Ishikawa (cell line): ENCODE measurements at regions not wholly inside any gene's neighbourhood (a gene's known extent, or its start where the extent isn't known, plus 50 kb on each side); places are given as distances from the start of the nearest gene placed in this dataset.

Source experiments
- CEBPB ChIP-seq: IDR thresholded peaks from 2 replicates; pipeline ENCODE4 v1.6.1; 2012
- CREB1 ChIP-seq: IDR thresholded peaks from 2 replicates; pipeline ENCODE4 v1.6.1; 2012; ENCODE audit warnings: low read depth
- EGR1 ChIP-seq: IDR thresholded peaks from 2 replicates; pipeline ENCODE4 v1.6.1; 2012
- EP300 ChIP-seq: IDR thresholded peaks from 2 replicates; pipeline ENCODE4 v1.6.1; 2012; ENCODE audit warnings: borderline replicate concordance
- FOXM1 ChIP-seq: IDR thresholded peaks from 2 replicates; pipeline ENCODE4 v1.6.1; 2012; ENCODE audit warnings: low read depth, borderline replicate concordance
- NFIC ChIP-seq: IDR thresholded peaks from 2 replicates; pipeline ENCODE4 v1.6.1; 2012
- RAD21 ChIP-seq: IDR thresholded peaks from 2 replicates; pipeline ENCODE4 v1.6.1; 2012; ENCODE audit warnings: low read depth
- TAF1 ChIP-seq: IDR thresholded peaks from 2 replicates; pipeline ENCODE4 v1.6.1; 2012; ENCODE audit warnings: low read depth, mild to moderate bottlenecking
- TCF12 ChIP-seq: IDR thresholded peaks from 2 replicates; pipeline ENCODE4 v1.6.1; 2012; ENCODE audit warnings: low read depth
- TEAD4 ChIP-seq: IDR thresholded peaks from 2 replicates; pipeline ENCODE4 v1.6.1; 2012
- YY1 ChIP-seq: IDR thresholded peaks from 2 replicates; pipeline ENCODE4 v1.6.1; 2012; ENCODE audit warnings: low read depth
- ZBTB7A ChIP-seq: IDR thresholded peaks from 2 replicates; pipeline ENCODE4 v1.6.1; 2012; ENCODE audit warnings: low read depth
- TF ChIP-seq, protein P1 (sequence below): IDR thresholded peaks from 2 replicates; pipeline ENCODE4 v1.6.1; 2012
- TF ChIP-seq, protein P2 (sequence below): IDR thresholded peaks from 2 replicates; pipeline ENCODE4 v1.6.1; 2012; ENCODE audit warnings: low read depth, mild to moderate bottlenecking
- TF ChIP-seq, protein P3 (sequence below): IDR thresholded peaks from 2 replicates; pipeline ENCODE4 v1.6.1; 2012

DNA sequence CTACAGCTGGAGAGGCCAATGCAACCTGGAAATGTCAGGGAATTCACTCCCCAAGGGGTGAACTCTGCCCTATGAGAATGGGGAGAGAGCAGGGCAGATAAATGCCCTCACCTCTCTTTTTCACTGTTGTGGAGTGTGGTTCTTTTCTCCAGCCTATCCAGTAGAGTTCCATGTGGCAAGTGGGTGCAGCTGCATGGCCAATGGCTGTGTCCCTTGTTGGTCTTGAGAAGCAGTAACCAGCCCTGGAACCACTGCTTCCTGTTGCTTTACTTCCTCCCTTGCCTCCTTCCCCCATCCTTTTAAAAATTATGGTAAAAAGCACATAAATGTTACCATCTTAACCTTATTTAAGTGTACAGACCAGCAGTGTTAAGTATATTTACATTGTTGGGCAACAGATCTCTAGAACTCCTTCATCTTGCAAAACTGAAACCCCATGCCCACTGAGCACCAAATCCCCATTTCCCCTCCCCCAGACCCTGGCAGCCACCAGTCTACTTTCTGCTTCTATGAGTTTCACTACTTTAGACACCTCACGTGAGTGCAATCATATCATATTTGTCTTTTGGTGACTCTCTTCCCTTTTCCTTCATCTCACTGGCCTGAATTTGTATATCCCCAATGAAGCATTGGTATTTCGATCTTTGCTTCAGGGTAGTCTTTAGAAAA, 77.0 kb upstream of the GRIP1 start:
- no peak for TF ChIP-seq RAD21
- no peak for TF ChIP-seq TAF1
- no peak for TF ChIP-seq EGR1
- TF ChIP-seq, protein P1, sequence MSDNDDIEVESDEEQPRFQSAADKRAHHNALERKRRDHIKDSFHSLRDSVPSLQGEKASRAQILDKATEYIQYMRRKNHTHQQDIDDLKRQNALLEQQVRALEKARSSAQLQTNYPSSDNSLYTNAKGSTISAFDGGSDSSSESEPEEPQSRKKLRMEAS, result no peak
- TF ChIP-seq NFIC, result no peak
- TF ChIP-seq TCF12, result no peak
- TF ChIP-seq CEBPB, result no peak
- TF ChIP-seq, protein P2, sequence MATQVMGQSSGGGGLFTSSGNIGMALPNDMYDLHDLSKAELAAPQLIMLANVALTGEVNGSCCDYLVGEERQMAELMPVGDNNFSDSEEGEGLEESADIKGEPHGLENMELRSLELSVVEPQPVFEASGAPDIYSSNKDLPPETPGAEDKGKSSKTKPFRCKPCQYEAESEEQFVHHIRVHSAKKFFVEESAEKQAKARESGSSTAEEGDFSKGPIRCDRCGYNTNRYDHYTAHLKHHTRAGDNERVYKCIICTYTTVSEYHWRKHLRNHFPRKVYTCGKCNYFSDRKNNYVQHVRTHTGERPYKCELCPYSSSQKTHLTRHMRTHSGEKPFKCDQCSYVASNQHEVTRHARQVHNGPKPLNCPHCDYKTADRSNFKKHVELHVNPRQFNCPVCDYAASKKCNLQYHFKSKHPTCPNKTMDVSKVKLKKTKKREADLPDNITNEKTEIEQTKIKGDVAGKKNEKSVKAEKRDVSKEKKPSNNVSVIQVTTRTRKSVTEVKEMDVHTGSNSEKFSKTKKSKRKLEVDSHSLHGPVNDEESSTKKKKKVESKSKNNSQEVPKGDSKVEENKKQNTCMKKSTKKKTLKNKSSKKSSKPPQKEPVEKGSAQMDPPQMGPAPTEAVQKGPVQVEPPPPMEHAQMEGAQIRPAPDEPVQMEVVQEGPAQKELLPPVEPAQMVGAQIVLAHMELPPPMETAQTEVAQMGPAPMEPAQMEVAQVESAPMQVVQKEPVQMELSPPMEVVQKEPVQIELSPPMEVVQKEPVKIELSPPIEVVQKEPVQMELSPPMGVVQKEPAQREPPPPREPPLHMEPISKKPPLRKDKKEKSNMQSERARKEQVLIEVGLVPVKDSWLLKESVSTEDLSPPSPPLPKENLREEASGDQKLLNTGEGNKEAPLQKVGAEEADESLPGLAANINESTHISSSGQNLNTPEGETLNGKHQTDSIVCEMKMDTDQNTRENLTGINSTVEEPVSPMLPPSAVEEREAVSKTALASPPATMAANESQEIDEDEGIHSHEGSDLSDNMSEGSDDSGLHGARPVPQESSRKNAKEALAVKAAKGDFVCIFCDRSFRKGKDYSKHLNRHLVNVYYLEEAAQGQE, result no peak
- no peak for TF ChIP-seq EP300
- no peak for TF ChIP-seq YY1
- TF ChIP-seq FOXM1, result no peak
- no peak for TF ChIP-seq CREB1
- TF ChIP-seq TEAD4, result no peak
- no peak for TF ChIP-seq ZBTB7A
- TF ChIP-seq, protein P3, sequence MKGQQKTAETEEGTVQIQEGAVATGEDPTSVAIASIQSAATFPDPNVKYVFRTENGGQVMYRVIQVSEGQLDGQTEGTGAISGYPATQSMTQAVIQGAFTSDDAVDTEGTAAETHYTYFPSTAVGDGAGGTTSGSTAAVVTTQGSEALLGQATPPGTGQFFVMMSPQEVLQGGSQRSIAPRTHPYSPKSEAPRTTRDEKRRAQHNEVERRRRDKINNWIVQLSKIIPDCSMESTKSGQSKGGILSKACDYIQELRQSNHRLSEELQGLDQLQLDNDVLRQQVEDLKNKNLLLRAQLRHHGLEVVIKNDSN, result no peak

DNA sequence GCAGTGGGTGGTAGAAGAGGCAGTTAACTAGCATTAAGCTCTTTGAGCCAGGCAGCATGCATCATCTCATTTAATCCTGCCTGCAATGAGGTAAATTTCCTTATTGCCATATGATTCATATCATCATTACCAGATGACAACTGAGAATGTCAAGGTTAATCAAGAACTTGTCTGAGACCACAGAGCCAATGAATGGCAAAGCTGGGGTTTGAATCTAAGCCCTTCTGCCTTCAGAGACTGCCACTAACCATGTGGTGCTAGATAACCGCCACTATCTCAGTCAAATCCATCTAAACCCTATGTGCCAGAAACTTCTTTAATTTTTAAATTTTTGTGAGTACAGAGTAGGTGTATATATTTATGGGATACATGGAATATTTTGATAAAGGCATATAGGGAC, 77.8 kb upstream of the GRIP1 start:
- TF ChIP-seq, protein P1, result no peak
- TF ChIP-seq, protein P2, result no peak
- TF ChIP-seq CEBPB, result no peak
- TF ChIP-seq, protein P3, result no peak
- TF ChIP-seq RAD21, result no peak
- no peak for TF ChIP-seq TCF12
- no peak for TF ChIP-seq CREB1
- no peak for TF ChIP-seq EGR1
- no peak for TF ChIP-seq EP300
- TF ChIP-seq FOXM1, result no peak
- no peak for TF ChIP-seq TEAD4
- no peak for TF ChIP-seq ZBTB7A
- no peak for TF ChIP-seq YY1
- no peak for TF ChIP-seq TAF1
- no peak for TF ChIP-seq NFIC

DNA sequence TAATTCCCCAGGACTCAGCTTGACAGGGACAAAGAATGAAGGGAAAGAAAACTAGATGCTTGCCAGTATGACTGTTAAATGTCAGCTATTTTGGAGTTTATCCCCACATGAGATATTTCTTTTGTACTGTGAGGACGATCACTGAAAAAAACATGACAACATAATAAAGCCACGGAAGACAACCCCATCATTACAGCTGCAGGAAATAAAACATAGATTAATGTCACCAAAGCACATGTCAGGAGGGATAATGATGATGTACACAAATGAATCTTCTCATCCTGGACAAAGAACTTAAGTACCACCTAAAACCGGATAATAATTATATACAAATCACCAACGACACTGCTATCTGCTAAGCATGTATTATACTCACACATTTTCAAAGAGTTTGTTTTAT, 84.6 kb upstream of the GRIP1 start:
- TF ChIP-seq ZBTB7A, result no peak
- no peak for TF ChIP-seq CREB1
- TF ChIP-seq TAF1, result no peak
- no peak for TF ChIP-seq TCF12

DNA sequence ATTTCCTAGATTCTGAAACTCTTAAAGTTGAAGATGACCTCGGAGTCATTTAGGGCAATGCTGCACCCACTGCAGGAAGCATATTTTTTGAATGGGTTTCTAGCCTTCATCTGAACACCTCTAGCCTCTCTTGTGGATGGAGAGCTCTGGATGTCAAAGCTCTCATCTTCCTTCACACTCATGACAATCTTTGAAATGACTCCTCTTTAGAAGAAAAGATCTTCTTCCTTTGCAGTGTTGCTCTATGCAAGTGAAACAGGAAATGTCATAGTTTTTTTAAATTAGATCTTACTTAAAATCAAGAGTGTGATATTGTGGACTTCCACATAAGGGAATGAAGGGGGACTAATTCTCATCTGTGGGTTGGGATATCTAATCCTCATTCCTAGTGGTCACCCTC, 86.3 kb upstream of the GRIP1 start:
- TF ChIP-seq TEAD4, result no peak
- TF ChIP-seq TAF1, result no peak
- TF ChIP-seq EP300, result no peak
- TF ChIP-seq, protein P3, result no peak
- TF ChIP-seq, protein P1, result no peak
- TF ChIP-seq NFIC, result no peak

DNA sequence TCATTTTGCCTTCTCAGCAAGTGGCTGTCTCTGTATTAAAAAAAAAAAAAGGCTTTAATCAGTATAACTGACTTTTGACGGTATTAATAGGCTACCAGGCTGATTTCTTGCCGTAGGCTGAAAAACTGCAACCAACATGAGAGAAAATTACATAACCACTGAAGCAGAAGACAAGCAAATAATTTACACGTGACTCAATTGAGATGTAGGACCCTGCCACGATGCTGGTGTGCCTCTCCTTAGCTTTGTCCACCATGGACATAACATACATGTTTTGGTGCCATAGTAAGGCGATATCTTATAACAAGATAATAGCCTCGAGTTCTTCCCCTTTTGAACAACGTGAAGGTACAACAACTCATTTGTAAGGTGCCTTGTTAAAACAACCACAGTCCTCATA, 88.7 kb upstream of the GRIP1 start:
- TF ChIP-seq TEAD4, result no peak
- TF ChIP-seq, protein P3, result no peak
- no peak for TF ChIP-seq RAD21
- TF ChIP-seq, protein P2, result no peak
- TF ChIP-seq FOXM1, result no peak
- TF ChIP-seq CREB1, result no peak
- no peak for TF ChIP-seq YY1
- no peak for TF ChIP-seq TAF1
- no peak for TF ChIP-seq CEBPB
- TF ChIP-seq ZBTB7A, result no peak
- TF ChIP-seq, protein P1, result no peak
